ENCODE measurements at regions not wholly inside any gene's neighbourhood (a gene's known extent, or its start where the extent isn't known, plus 50 kb on each side); places are given as distances from the start of the nearest gene placed in this dataset.

DNA sequence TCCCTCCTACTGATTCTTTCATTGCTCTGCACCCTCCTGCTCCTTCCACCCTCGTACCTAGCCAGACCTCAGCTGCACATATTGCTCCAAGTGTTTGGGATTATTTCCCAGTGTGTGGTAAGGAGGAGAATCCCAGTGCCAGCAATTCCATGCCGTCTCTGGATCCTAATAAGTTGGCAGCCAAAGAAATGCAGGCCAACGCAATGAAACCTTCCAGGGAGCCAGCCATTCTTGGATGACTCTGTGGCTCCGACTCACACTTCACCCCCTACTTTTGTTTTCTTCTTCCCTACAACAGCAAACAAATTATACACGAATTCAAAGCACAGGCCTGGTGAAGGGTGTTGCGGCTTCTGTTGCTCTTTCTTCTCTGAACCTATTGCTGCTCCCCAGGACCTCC lies 82.5 kb upstream of the SLC1A3 start:
- no peak for TF ChIP-seq CTCF (IDR thresholded peaks at IDR 0.05; ENCODE audit: low read length)
- TF ChIP-seq EZH2phosphoT487 (IDR thresholded peaks at IDR 0.05; ENCODE audit: low read length), result no peak
- no peak for TF ChIP-seq EZH2 (optimal IDR thresholded peaks at IDR 0.05; ENCODE audit: low read depth, low read length)
